ENCODE measurements at regions not wholly inside any gene's neighbourhood (a gene's known extent, or its start where the extent isn't known, plus 50 kb on each side); places are given as distances from the start of the nearest gene placed in this dataset.

DNA sequence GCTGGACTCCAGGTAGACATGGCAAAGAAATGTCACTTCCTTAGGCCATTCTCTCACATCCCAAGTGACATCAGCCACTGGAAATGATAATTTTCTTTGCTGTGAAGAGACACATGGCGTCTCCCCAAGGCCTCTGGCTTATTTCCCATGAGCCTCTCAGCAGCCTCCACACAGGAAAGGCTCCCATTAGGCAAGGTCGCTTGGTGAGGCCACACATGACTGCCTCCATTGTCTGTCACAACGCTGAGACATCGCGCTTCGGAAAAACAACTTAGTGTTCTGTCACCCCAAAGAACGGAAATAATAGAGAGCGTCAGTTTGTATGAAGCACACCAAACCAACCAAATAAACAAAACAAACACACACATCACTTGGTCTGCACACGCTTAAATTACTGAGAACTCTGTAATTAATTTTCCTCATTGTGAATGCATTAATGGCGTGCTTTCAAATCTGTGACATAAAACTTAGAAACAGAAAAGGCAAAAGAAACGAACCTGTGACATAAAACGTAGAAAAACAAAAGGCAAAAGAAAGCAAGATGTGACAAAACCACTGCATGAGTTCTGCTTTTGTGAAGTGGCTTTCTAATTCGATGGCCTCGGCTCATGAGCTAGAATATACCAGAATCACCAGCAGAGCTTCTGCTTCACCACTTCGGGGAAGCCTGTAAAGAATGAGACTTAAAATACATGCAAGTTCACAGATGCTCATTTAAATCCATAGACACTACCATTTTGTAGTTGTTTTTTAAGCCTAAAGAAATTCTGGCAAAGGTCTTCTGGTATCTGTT lies 404.2 kb upstream of the SGCG start:
- Histone ChIP-seq H3K4me3 (ENCODE audit: low read depth, low read length) (no peak overlapping the region), H3K36me3 (ENCODE audit: control insufficient read depth, insufficient read depth, low read length) (no peaks in the 10 kb centered on the region), H3K27me3 (ENCODE audit: control insufficient read depth, insufficient read depth, low read length) (no peaks in the 10 kb centered on the region)
- ChIA-PET CTCF (interaction anchor here (0.6 kb wide), 1 partner anchor 273 kb away, joined by 4 read pairs; no protein-coding TSS in a partner anchor), POLR2A (no interaction called here)
- TF ChIP-seq, protein P1, sequence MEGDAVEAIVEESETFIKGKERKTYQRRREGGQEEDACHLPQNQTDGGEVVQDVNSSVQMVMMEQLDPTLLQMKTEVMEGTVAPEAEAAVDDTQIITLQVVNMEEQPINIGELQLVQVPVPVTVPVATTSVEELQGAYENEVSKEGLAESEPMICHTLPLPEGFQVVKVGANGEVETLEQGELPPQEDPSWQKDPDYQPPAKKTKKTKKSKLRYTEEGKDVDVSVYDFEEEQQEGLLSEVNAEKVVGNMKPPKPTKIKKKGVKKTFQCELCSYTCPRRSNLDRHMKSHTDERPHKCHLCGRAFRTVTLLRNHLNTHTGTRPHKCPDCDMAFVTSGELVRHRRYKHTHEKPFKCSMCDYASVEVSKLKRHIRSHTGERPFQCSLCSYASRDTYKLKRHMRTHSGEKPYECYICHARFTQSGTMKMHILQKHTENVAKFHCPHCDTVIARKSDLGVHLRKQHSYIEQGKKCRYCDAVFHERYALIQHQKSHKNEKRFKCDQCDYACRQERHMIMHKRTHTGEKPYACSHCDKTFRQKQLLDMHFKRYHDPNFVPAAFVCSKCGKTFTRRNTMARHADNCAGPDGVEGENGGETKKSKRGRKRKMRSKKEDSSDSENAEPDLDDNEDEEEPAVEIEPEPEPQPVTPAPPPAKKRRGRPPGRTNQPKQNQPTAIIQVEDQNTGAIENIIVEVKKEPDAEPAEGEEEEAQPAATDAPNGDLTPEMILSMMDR (IDR thresholded peaks at IDR 0.05; ENCODE audit: insufficient read depth, low read depth, low read length), result no peak
- DNase-seq (ENCODE audit: low read depth), result no peak

DNA sequence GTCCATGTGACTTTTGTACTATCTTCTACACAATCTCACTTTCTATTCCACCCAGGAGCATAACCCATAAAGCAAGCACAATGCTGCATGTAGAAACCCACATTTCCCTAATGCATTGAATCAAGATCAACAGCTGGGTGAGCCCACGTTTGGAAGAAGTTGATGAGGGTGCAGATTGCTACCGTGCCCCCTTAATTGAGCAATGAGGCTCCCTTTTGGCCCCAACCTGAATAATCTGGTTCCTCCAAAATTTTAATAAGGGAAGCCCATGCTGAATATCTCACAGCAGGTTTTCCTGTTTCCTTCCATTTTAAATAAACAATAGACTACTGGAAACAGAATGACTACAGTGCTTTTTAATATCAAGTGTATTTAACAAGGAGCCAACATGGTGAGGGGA lies 403.6 kb upstream of the SGCG start:
- no peak for DNase-seq (ENCODE audit: low read depth)
- POLR2A ChIA-PET, result no interaction called here
- TF ChIP-seq, protein P1 (IDR thresholded peaks at IDR 0.05; ENCODE audit: insufficient read depth, low read depth, low read length), result no peak
- Histone ChIP-seq H3K36me3 (ENCODE audit: control insufficient read depth, insufficient read depth, low read length) (no peaks in the 10 kb centered on the region), H3K4me3 (ENCODE audit: low read depth, low read length) (no peak overlapping the region), H3K27me3 (ENCODE audit: control insufficient read depth, insufficient read depth, low read length) (no peaks in the 10 kb centered on the region)
- CTCF ChIA-PET, result no interaction called here

DNA sequence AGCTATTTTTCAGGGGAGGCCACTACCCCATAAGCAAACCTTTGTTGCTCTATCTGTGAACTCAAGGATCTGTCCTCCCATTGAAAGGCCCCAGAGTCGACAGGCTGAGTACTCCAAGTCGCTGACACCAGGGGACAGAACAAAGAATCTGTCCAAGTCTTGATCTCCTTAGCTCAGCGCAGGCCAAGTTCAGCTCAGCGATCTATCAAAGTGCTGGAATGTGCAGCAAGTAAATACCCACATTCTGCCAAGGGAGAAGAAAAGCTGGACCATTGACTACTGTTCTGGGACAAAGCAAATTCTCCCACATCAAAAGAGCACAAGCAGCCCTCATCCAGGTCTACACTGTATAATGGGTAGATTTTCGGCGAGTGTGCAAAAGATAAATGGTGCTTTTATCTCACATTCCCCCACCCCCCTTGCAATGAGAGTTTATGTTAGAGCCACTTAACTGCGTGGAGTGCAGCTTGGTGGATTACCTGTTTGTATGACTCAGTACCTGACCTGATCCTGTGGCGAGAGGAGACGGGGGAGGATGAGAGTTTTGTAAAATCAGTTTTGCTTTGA lies 391.7 kb upstream of the SGCG start:
- CTCF ChIA-PET, result no interaction called here
- POLR2A ChIA-PET, result no interaction called here
- no peak for DNase-seq (ENCODE audit: low read depth)
- H3K4me3 ChIP-seq (ENCODE audit: low read depth, low read length), result no peak overlapping the region
- TF ChIP-seq, protein P1 (IDR thresholded peaks at IDR 0.05; ENCODE audit: insufficient read depth, low read depth, low read length), result no peak
- H3K36me3 ChIP-seq (ENCODE audit: control insufficient read depth, insufficient read depth, low read length), result no peaks in the 10 kb centered on the region
- H3K27me3 ChIP-seq (ENCODE audit: control insufficient read depth, insufficient read depth, low read length), result no peaks in the 10 kb centered on the region

DNA sequence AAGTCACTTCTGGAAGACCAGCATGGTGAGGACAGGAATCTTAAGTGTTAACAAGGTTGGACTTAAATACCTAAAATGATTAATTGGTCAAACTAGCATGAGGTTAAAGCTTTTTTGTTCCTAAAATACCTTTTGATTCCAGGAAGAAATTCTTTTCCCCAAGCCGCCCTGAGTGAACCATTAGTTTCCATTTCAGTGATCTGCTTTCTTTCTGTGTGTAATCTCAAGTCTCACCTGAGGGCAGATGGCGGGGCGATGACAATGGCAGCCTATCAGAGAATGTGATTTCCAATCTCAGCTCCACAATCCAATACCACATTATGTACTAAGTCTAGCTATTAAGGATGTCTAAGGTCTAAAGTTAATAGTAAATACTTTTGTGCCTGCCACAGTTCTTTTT lies 390.9 kb upstream of the SGCG start:
- no peak for DNase-seq (ENCODE audit: low read depth)
- CTCF ChIA-PET, result no interaction called here
- Histone ChIP-seq H3K4me3 (ENCODE audit: low read depth, low read length) (no peak overlapping the region), H3K27me3 (ENCODE audit: control insufficient read depth, insufficient read depth, low read length) (no peaks in the 10 kb centered on the region), H3K36me3 (ENCODE audit: control insufficient read depth, insufficient read depth, low read length) (no peaks in the 10 kb centered on the region)
- TF ChIP-seq, protein P1 (IDR thresholded peaks at IDR 0.05; ENCODE audit: insufficient read depth, low read depth, low read length), result no peak
- POLR2A ChIA-PET, result no interaction called here

DNA sequence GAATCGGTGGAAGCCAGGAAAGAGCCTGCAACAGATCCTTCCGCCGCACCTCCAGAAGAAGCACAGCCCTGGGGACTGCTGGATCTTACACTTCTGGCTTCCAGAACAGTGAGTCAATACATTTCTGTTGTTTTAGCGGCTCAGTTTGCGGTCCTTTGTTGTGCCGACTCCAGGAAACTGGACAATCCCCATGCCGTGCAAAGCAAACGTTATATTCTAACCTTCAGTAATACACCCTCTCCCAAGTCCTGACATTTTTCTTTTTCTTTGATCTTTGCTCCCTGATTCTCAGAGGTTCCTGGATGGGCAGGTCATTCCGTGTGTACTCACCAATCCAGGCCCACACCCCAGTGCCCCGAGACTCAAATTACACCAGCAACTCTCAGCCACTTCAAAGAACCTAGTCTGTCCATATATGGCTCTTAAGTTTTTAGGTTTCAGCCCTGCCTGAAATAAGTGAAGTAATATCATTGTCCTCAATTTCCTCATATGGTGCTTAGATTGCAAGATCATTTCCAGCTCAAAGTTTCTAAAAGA lies 387.1 kb upstream of the SGCG start:
- POLR2A ChIA-PET, result no interaction called here
- DNase-seq (ENCODE audit: low read depth), result no peak

More for the DNA sequence above, 387.1 kb upstream of the SGCG start:
- no peaks in the 10 kb centered on the region for H3K27me3 ChIP-seq (ENCODE audit: control insufficient read depth, insufficient read depth, low read length)
- H3K36me3 ChIP-seq (ENCODE audit: control insufficient read depth, insufficient read depth, low read length), result no peaks in the 10 kb centered on the region
- TF ChIP-seq, protein P1 (IDR thresholded peaks at IDR 0.05; ENCODE audit: insufficient read depth, low read depth, low read length), result no peak
- CTCF ChIA-PET, result no interaction called here
- no peak overlapping the region for H3K4me3 ChIP-seq (ENCODE audit: low read depth, low read length)

Measured in BJ (cell line).